Endothelial cell of umbilical vein (primary cell): ENCODE measurements at regions not wholly inside any gene's neighbourhood (a gene's known extent, or its start where the extent isn't known, plus 50 kb on each side); places are given as distances from the start of the nearest gene placed in this dataset.
A peak's percentile ranks its signal among the peaks of the same experiment; 100 is the strongest.

Source experiments
- BruUV-seq: library from RNA; stranded (reverse); fragments of 400-500 nt; replicated peaks from 2 replicates; lab custom pipeline; 2021; lab: Mats Ljungman, UMichigan
- CTCF ChIA-PET: fragments of 300-600, 350-600 bp; sonication (Branson Sonifier 250); formaldehyde crosslinking; loops from one replicate; lab custom pipeline; 2021; ENCODE audit warnings: antibody characterized with exemption, inconsistent platforms; lab: Charles Lee
- POLR2A ChIA-PET: fragments of 300-600, 350-600 bp; sonication (Branson Sonifier 250); formaldehyde crosslinking; loops from one replicate; lab custom pipeline; 2021; ENCODE audit warnings: antibody characterized with exemption, inconsistent platforms; lab: Charles Lee
- DNase-seq: peaks from one replicate; pipeline ENCODE4 v3.0.0-alpha.2; 2011; ENCODE audit warnings: low read depth, low spot score
- FAIRE-seq: peaks from 2 replicates; lab custom pipeline; 2011; peaks lifted over from hg19 to GRCh38; lab: Jason Lieb, UNC
- H2AFZ ChIP-seq: 2 replicates; pipeline ENCODE4 v1.6.0; 2012; ENCODE audit warnings: low read depth, low read length, control low read depth, inconsistent platforms
- H3K27ac ChIP-seq: 2 replicates; pipeline ENCODE4 v1.5.1; 2011; ENCODE audit warnings: low read depth, mild to moderate bottlenecking, control low read depth, low read length, moderate library complexity; ENCODE audit not compliant: insufficient read depth
- H3K27me3 ChIP-seq, 2 experiments: 2 replicates each; pipeline versions ENCODE4 v1.6.0 to v1.6.1; 2011; ENCODE audit warnings: low read length in 2 of 2, mixed read lengths in 1 of 2; ENCODE audit not compliant: control insufficient read depth in 2 of 2, insufficient read depth in 2 of 2
- H3K36me3 ChIP-seq, 2 experiments: 2 replicates in 1 of 2; 3 replicates in 1 of 2; pipeline ENCODE4 v1.5.1; 2011; ENCODE audit warnings: low read length in 2 of 2, mild to moderate bottlenecking in 1 of 2, moderate library complexity in 1 of 2; ENCODE audit not compliant: control insufficient read depth in 2 of 2, insufficient read depth in 2 of 2; ENCODE audit errors: extremely low read depth in 1 of 2
- H3K4me1 ChIP-seq: 3 replicates; pipeline ENCODE4 v1.5.1; 2011; ENCODE audit warnings: mild to moderate bottlenecking, low read length; ENCODE audit not compliant: control insufficient read depth, insufficient read depth; ENCODE audit errors: extremely low read depth
- H3K4me2 ChIP-seq: 2 replicates; pipeline ENCODE4 v1.6.1; 2011; ENCODE audit warnings: low read length, control low read depth, mixed read lengths; ENCODE audit not compliant: insufficient read depth
- H3K4me3 ChIP-seq, 3 experiments: fragments of 200-600 bp in 1 of 3; sonication (generic), shearing (Covaris generic) in 1 of 3; replicated peaks in 1 of 3; 2 replicates each; pipeline ENCODE4 v1.5.1; 2011 to 2016; ENCODE audit warnings: control low read depth in 3 of 3, low read length in 3 of 3, mild to moderate bottlenecking in 2 of 3, inconsistent platforms in 1 of 3, low read depth in 1 of 3, moderate library complexity in 1 of 3; ENCODE audit not compliant: insufficient read depth in 1 of 3
- H3K79me2 ChIP-seq: 2 replicates; pipeline ENCODE4 v1.6.0; 2012; ENCODE audit warnings: low read length, inconsistent platforms; ENCODE audit not compliant: control insufficient read depth, insufficient read depth
- H3K9ac ChIP-seq: replicated peaks from 2 replicates; pipeline ENCODE3; 2011; ENCODE audit warnings: low read length, control low read depth; ENCODE audit not compliant: insufficient read depth; ENCODE audit errors: extremely low read depth
- H3K9me1 ChIP-seq: replicated peaks from 3 replicates; pipeline ENCODE4 v1.6.0; 2011; ENCODE audit warnings: mild to moderate bottlenecking, low read length; ENCODE audit not compliant: control insufficient read depth, insufficient read depth; ENCODE audit errors: extremely low read depth
- H3K9me3 ChIP-seq: replicated peaks from 2 replicates; pipeline ENCODE4 v1.5.1; 2012; ENCODE audit warnings: low read length, inconsistent platforms; ENCODE audit not compliant: control insufficient read depth, insufficient read depth
- H4K20me1 ChIP-seq: replicated peaks from 2 replicates; pipeline ENCODE3; 2011; ENCODE audit warnings: mild to moderate bottlenecking, low read length; ENCODE audit not compliant: control insufficient read depth, insufficient read depth; ENCODE audit errors: extremely low read depth
- CTCF ChIP-seq, 2 donors: IDR thresholded peaks; 1 replicate in 1 of 2; 2 replicates in 1 of 2; pipeline ENCODE4 v1.5.1; 2011; ENCODE audit warnings: low read length in 2 of 2, mild to moderate bottlenecking in 2 of 2, moderate library complexity in 2 of 2, control low read depth in 1 of 2, inconsistent platforms in 1 of 2, low read depth in 1 of 2; ENCODE audit not compliant: insufficient read depth in 1 of 2; ENCODE audit errors: extremely low read depth in 1 of 2
- EZH2 ChIP-seq: IDR thresholded peaks from 2 replicates; pipeline ENCODE4 v1.6.1; 2012; ENCODE audit warnings: borderline replicate concordance, low read depth, mild to moderate bottlenecking, moderate library complexity, low read length, inconsistent platforms; ENCODE audit not compliant: severe bottlenecking
- FOS ChIP-seq: IDR thresholded peaks from 2 replicates; pipeline ENCODE4 v1.6.1; 2011; ENCODE audit warnings: mild to moderate bottlenecking, low read length, moderate library complexity, borderline replicate concordance; ENCODE audit not compliant: insufficient read depth
- GATA2 ChIP-seq: IDR thresholded peaks from 2 replicates; pipeline ENCODE4 v1.7.0; 2011; ENCODE audit warnings: low read depth, mild to moderate bottlenecking, moderate library complexity, mixed read lengths, low read length; ENCODE audit not compliant: insufficient read length, insufficient read depth
- JUN ChIP-seq: IDR thresholded peaks from 2 replicates; pipeline ENCODE4 v1.6.1; 2011; ENCODE audit warnings: borderline replicate concordance, low read depth; ENCODE audit not compliant: insufficient read length, insufficient read depth
- MYC ChIP-seq: IDR thresholded peaks from one replicate; pipeline ENCODE4 v1.6.1; 2011; ENCODE audit warnings: mild to moderate bottlenecking, low read depth, low read length
- POLR2A ChIP-seq: IDR thresholded peaks from 2 replicates; pipeline ENCODE4 v1.6.1; 2012; ENCODE audit warnings: low read depth, mild to moderate bottlenecking, control low read depth, low read length
- POLR2AphosphoS5 ChIP-seq: IDR thresholded peaks from 2 replicates; pipeline ENCODE4 v1.6.1; 2012; ENCODE audit warnings: low read depth, mild to moderate bottlenecking, control low read depth, low read length, moderate library complexity; ENCODE audit not compliant: insufficient read depth
- dilution Hi-C: fragments of 300-500 bp; cut with MboI; formaldehyde crosslinking; loops from one replicate; pipeline ENCODE4 v1.15.0; 2019; ENCODE audit warnings: low sequenced_read_pairs; ENCODE audit not compliant: extremely low pct_ligation_motif_present
- intact Hi-C: fragments of 100-400 bp; cut with micrococcal nuclease; formaldehyde crosslinking; loops from one replicate; pipeline ENCODE4 v1.10.0; 2022
- TF ChIP-seq, protein P1 (sequence below): IDR thresholded peaks from 2 replicates; pipeline ENCODE4 v1.6.1; 2011; ENCODE audit not compliant: insufficient read depth, insufficient read length

- peak overlapping the region; percentile 97 for H3K27ac ChIP-seq
- intact Hi-C loops (loop anchor here (1.0 kb wide), 6 partner anchors 11 to 147 kb away; partner anchors contain the start of gene NEDD9), dilution Hi-C loops (no loop called here)
- no peaks in the 10 kb centered on the region for H3K36me3 ChIP-seq
- CTCF ChIA-PET: interaction anchor here (0.6 to 1.6 kb wide), 14 partner anchors 11 to 143 kb away, joined by 3 to 8 read pairs (median 3); no protein-coding TSS in a partner anchor
- H3K27me3 ChIP-seq: no peaks in the 10 kb centered on the region
- H3K4me2 ChIP-seq: peak overlapping the region; percentile 42
- FAIRE-seq: peak; percentile 91
- peak overlapping the region; percentile 67 for H2AFZ ChIP-seq
- no peaks in the 10 kb centered on the region for H4K20me1 ChIP-seq
- peak overlapping the region in 1 of 3 experiments; percentile 7 for H3K4me3 ChIP-seq
- H3K9me1 ChIP-seq: no peaks in the 10 kb centered on the region
- BruUV-seq: no TSS peak
- POLR2A ChIA-PET: interaction anchor here (0.6 to 1.5 kb wide), 9 partner anchors 11 to 1829 kb away, joined by 3 to 11 read pairs (median 4); partner anchors contain the start of gene NEDD9
- H3K9ac ChIP-seq: peak overlapping the region; percentile 91
- TF ChIP-seq POLR2A (no peak), EZH2 (no peak), GATA2 (no peak), JUN (peak; percentile 92), FOS (peak; percentile 75), MYC (no peak), CTCF (IDR thresholded peaks at IDR 0.05; ENCODE audit: extremely low read depth in 1 of 2, insufficient read depth in 1 of 2, low read depth in 1 of 2, low read length in 2 of 2) (no peak), POLR2AphosphoS5 (peak; percentile 16)
- TF ChIP-seq, protein P1, sequence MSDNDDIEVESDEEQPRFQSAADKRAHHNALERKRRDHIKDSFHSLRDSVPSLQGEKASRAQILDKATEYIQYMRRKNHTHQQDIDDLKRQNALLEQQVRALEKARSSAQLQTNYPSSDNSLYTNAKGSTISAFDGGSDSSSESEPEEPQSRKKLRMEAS: no peak
- H3K9me3 ChIP-seq: no peaks in the 10 kb centered on the region
- DNase-seq: peak; percentile 94
- no peaks in the 10 kb centered on the region for H3K79me2 ChIP-seq
- peaks cover 31% of the 10 kb centered on the region for H3K4me1 ChIP-seq
Observed at GRCh38 chr6:11353921-11354389, 121.5 kb upstream of the NEDD9 start.
